Nephron (organoid): ENCODE measurements at regions not wholly inside any gene's neighbourhood (a gene's known extent, or its start where the extent isn't known, plus 50 kb on each side); places are given as distances from the start of the nearest gene placed in this dataset.

Source experiments
- H3K27ac Mint-ChIP-seq, 3 experiments: 2 replicates each; pipeline ENCODE4 v1.8.0; 2020; ENCODE audit warnings: mixed read lengths in 3 of 3, mild to moderate bottlenecking in 2 of 3, moderate library complexity in 1 of 3
- H3K27me3 Mint-ChIP-seq: 2 replicates; pipeline ENCODE4 v1.8.0; 2021; ENCODE audit warnings: low read depth, mild to moderate bottlenecking, moderate library complexity, mixed read lengths
- H3K36me3 Mint-ChIP-seq: 2 replicates; pipeline ENCODE4 v1.8.0; 2020; ENCODE audit warnings: low read depth, mixed read lengths
- H3K4me1 Mint-ChIP-seq: 2 replicates; pipeline ENCODE4 v1.8.0; 2020; ENCODE audit warnings: mixed read lengths
- H3K4me3 Mint-ChIP-seq, 3 experiments: 2 replicates each; pipeline ENCODE4 v1.8.0; 2020; ENCODE audit warnings: mild to moderate bottlenecking in 3 of 3, mixed read lengths in 3 of 3, moderate library complexity in 2 of 3
- H3K9me3 Mint-ChIP-seq: 2 replicates; pipeline ENCODE4 v1.8.0; 2020; ENCODE audit warnings: mixed read lengths
- TF ChIP-seq, protein P1 (sequence below), 3 experiments: fragments of 200-600 bp; sonication (generic); IDR thresholded peaks; one replicate each; pipeline ENCODE4 v1.5.0; 2021; ENCODE audit warnings: antibody characterized with exemption in 3 of 3; ENCODE audit not compliant: unreplicated experiment in 3 of 3

DNA sequence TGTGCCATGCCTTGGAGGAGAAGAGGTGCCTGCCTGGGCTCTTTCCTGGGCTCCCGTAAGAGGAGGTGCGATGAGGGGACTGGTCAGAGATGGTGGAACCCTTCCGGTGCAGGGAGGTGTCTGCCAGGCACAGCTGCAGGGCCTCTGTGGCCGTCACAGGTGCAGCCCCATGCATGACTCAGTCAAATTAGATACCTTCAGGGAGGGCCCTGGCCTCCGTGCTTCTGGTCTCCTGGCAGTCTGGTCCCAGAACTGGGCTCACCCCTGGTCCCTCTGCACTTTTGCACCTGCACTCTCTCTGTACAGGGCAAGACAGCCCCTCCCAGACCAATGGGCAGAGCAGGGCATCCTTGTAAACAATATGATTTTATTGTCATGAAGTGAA lies 49.9 kb upstream of the LRPAP1 start:
- TF ChIP-seq, protein P1, sequence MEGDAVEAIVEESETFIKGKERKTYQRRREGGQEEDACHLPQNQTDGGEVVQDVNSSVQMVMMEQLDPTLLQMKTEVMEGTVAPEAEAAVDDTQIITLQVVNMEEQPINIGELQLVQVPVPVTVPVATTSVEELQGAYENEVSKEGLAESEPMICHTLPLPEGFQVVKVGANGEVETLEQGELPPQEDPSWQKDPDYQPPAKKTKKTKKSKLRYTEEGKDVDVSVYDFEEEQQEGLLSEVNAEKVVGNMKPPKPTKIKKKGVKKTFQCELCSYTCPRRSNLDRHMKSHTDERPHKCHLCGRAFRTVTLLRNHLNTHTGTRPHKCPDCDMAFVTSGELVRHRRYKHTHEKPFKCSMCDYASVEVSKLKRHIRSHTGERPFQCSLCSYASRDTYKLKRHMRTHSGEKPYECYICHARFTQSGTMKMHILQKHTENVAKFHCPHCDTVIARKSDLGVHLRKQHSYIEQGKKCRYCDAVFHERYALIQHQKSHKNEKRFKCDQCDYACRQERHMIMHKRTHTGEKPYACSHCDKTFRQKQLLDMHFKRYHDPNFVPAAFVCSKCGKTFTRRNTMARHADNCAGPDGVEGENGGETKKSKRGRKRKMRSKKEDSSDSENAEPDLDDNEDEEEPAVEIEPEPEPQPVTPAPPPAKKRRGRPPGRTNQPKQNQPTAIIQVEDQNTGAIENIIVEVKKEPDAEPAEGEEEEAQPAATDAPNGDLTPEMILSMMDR (IDR thresholded peaks at IDR 0.05; ENCODE audit: unreplicated experiment in 3 of 3): no peak
- Mint-ChIP-seq H3K9me3 (no peaks in the 10 kb centered on the region), H3K27me3 (peaks cover 9% of the 10 kb centered on the region), H3K4me1 (peaks cover 5% of the 10 kb centered on the region), H3K4me3 (no peak overlapping the region), H3K36me3 (no peaks in the 10 kb centered on the region), H3K27ac (no peak overlapping the region)
